ENCODE measurements at regions not wholly inside any gene's neighbourhood (a gene's known extent, or its start where the extent isn't known, plus 50 kb on each side); places are given as distances from the start of the nearest gene placed in this dataset.

GRCh38 chr10:56286096-56286495, 75.0 kb downstream of the ZWINT start:
- Mint-ChIP-seq H3K4me3 (no peak overlapping the region), H3K4me1 (ENCODE audit: low read depth) (no peaks in the 10 kb centered on the region), H3K36me3 (ENCODE audit: low read depth) (no peaks in the 10 kb centered on the region), H3K9me3 (no peaks in the 10 kb centered on the region), H3K27ac (no peak overlapping the region), H3K27me3 (no peaks in the 10 kb centered on the region)
- ChIA-PET POLR2A (no interaction called here), CTCF (no interaction called here)
- Histone ChIP-seq H3K27me3 (ENCODE audit: control insufficient read depth in 1 of 2, insufficient read depth in 2 of 2, low read length in 2 of 2) (no peaks in the 10 kb centered on the region), H3K27ac (ENCODE audit: low read depth in 1 of 2, low read length in 2 of 2) (no peak overlapping the region), H3K4me1 (ENCODE audit: insufficient read depth, low read length) (no peaks in the 10 kb centered on the region), H3K4me3 (ENCODE audit: low read length) (no peak overlapping the region), H3K9me3 (ENCODE audit: control insufficient read depth in 1 of 2, insufficient read depth in 1 of 2, low read length in 2 of 2) (no peaks in the 10 kb centered on the region), H3K36me3 (ENCODE audit: insufficient read depth, low read length) (no peaks in the 10 kb centered on the region)
- no peak for TF ChIP-seq CTCF (IDR thresholded peaks at IDR 0.05)
- ATAC-seq (ENCODE audit: poor library complexity) (no peak), DNase-seq (no peak)
- intact Hi-C loops (cut with DNase I, micrococcal nuclease): no loop called here

GRCh38 chr10:56279270-56279669, 81.8 kb downstream of the ZWINT start:
- Histone ChIP-seq H3K27me3 (ENCODE audit: control insufficient read depth in 1 of 2, insufficient read depth in 2 of 2, low read length in 2 of 2) (no peaks in the 10 kb centered on the region), H3K36me3 (ENCODE audit: insufficient read depth, low read length) (no peaks in the 10 kb centered on the region), H3K27ac (ENCODE audit: low read depth in 1 of 2, low read length in 2 of 2) (no peak overlapping the region), H3K9me3 (ENCODE audit: control insufficient read depth in 1 of 2, insufficient read depth in 1 of 2, low read length in 2 of 2) (no peaks in the 10 kb centered on the region), H3K4me3 (ENCODE audit: low read length) (no peak overlapping the region), H3K4me1 (ENCODE audit: insufficient read depth, low read length) (no peaks in the 10 kb centered on the region)
- H3K27ac Mint-ChIP-seq: no peak overlapping the region
- CTCF ChIA-PET: no interaction called here
- H3K27me3 Mint-ChIP-seq: no peaks in the 10 kb centered on the region
- no peak for ATAC-seq (ENCODE audit: poor library complexity)
- POLR2A ChIA-PET: no interaction called here
- no peak for DNase-seq
- no peak for TF ChIP-seq CTCF (IDR thresholded peaks at IDR 0.05)
- intact Hi-C loops (cut with DNase I, micrococcal nuclease): no loop called here
- H3K4me1 Mint-ChIP-seq (ENCODE audit: low read depth): no peaks in the 10 kb centered on the region
- H3K9me3 Mint-ChIP-seq: no peaks in the 10 kb centered on the region
- no peaks in the 10 kb centered on the region for H3K36me3 Mint-ChIP-seq (ENCODE audit: low read depth)
- H3K4me3 Mint-ChIP-seq: no peak overlapping the region

- Histone ChIP-seq H3K27ac (ENCODE audit: low read depth in 1 of 2, low read length in 2 of 2) (no peak overlapping the region), H3K27me3 (ENCODE audit: control insufficient read depth in 1 of 2, insufficient read depth in 2 of 2, low read length in 2 of 2) (no peaks in the 10 kb centered on the region), H3K4me1 (ENCODE audit: insufficient read depth, low read length) (no peaks in the 10 kb centered on the region), H3K9me3 (ENCODE audit: control insufficient read depth in 1 of 2, insufficient read depth in 1 of 2, low read length in 2 of 2) (peaks cover 0 to 3% of the 10 kb centered on the region in 2 experiments), H3K36me3 (ENCODE audit: insufficient read depth, low read length) (no peaks in the 10 kb centered on the region), H3K4me3 (ENCODE audit: low read length) (no peak overlapping the region)
- POLR2A ChIA-PET: no interaction called here
- H3K4me1 Mint-ChIP-seq (ENCODE audit: low read depth): no peaks in the 10 kb centered on the region
- H3K27me3 Mint-ChIP-seq: no peaks in the 10 kb centered on the region
- TF ChIP-seq CTCF (IDR thresholded peaks at IDR 0.05): no peak
- peaks cover 5% of the 10 kb centered on the region for H3K9me3 Mint-ChIP-seq
- ATAC-seq (ENCODE audit: poor library complexity) (no peak), DNase-seq (no peak)
- intact Hi-C loops (cut with DNase I, micrococcal nuclease): no loop called here
- no peak overlapping the region for H3K4me3 Mint-ChIP-seq
- H3K36me3 Mint-ChIP-seq (ENCODE audit: low read depth): no peaks in the 10 kb centered on the region
- CTCF ChIA-PET: no interaction called here
- no peak overlapping the region for H3K27ac Mint-ChIP-seq
Measured at GRCh38 chr10:56269181-56269580, 91.9 kb downstream of the ZWINT start.
